Activated T-helper 2 cell treated with anti-CD3 and anti-CD28 coated beads, Interferon-gamma antibody, Interleukin-2, Interleukin-4, amounts not matched to agents 10 μg/mL and 5 μg/mL and 100 μg/mL, durations not matched to agents 14 hours and 24 hours and 36 hours (primary cell): ENCODE measurements at regions not wholly inside any gene's neighbourhood (a gene's known extent, or its start where the extent isn't known, plus 50 kb on each side); places are given as distances from the start of the nearest gene placed in this dataset.

ENCODE experiments used
- DNase-seq: peaks from one replicate; pipeline ENCODE4 v3.0.0; 2021; ENCODE audit warnings: low spot score
- H3K27ac Mint-ChIP-seq: one replicate; pipeline ENCODE4 v1.8.0; 2021; ENCODE audit warnings: mixed read lengths
- H3K27me3 Mint-ChIP-seq: one replicate; pipeline ENCODE4 v1.8.0; 2021; ENCODE audit warnings: low read depth, mixed read lengths
- H3K36me3 Mint-ChIP-seq: one replicate; pipeline ENCODE4 v1.8.0; 2021; ENCODE audit warnings: low read depth, mixed read lengths
- H3K4me1 Mint-ChIP-seq: one replicate; pipeline ENCODE4 v1.8.0; 2021; ENCODE audit warnings: low read depth, mixed read lengths
- H3K4me3 Mint-ChIP-seq: one replicate; pipeline ENCODE4 v1.8.0; 2021; ENCODE audit warnings: low read depth, mild to moderate bottlenecking, moderate library complexity, mixed read lengths
- H3K9me3 Mint-ChIP-seq: one replicate; pipeline ENCODE4 v1.8.0; 2021; ENCODE audit warnings: mixed read lengths
- intact Hi-C: fragments of 100-400 bp; cut with micrococcal nuclease; formaldehyde crosslinking; loops from one replicate; pipeline ENCODE4 v1.15.1; 2023

- Mint-ChIP-seq H3K27ac (no peak overlapping the region), H3K27me3 (peaks cover 90% of the 10 kb centered on the region), H3K9me3 (no peaks in the 10 kb centered on the region), H3K4me3 (no peak overlapping the region), H3K4me1 (peaks cover 34% of the 10 kb centered on the region), H3K36me3 (no peaks in the 10 kb centered on the region)
- no peak for DNase-seq
- intact Hi-C loops: no loop called here
Observed at GRCh38 chr15:89406218-89406939, 71.8 kb upstream of the POLG start.

- peaks cover 91% of the 10 kb centered on the region for H3K27me3 Mint-ChIP-seq
- no peak overlapping the region for H3K27ac Mint-ChIP-seq
- H3K4me3 Mint-ChIP-seq: no peak overlapping the region
- DNase-seq: no peak
- H3K4me1 Mint-ChIP-seq: peaks cover 35% of the 10 kb centered on the region
- intact Hi-C loops: no loop called here
- no peaks in the 10 kb centered on the region for H3K9me3 Mint-ChIP-seq
- no peaks in the 10 kb centered on the region for H3K36me3 Mint-ChIP-seq
Observed at GRCh38 chr15:89405494-89405893, 70.9 kb upstream of the POLG start.

GRCh38 chr15:89404023-89404422, 69.4 kb upstream of the POLG start:
- no peak overlapping the region for H3K4me3 Mint-ChIP-seq
- intact Hi-C loops: no loop called here
- DNase-seq: no peak
- H3K27me3 Mint-ChIP-seq: peaks cover 78% of the 10 kb centered on the region
- H3K9me3 Mint-ChIP-seq: no peaks in the 10 kb centered on the region
- peaks cover 31% of the 10 kb centered on the region for H3K4me1 Mint-ChIP-seq
- no peaks in the 10 kb centered on the region for H3K36me3 Mint-ChIP-seq
- no peak overlapping the region for H3K27ac Mint-ChIP-seq

- H3K27ac Mint-ChIP-seq: no peak overlapping the region
- H3K4me3 Mint-ChIP-seq: no peak overlapping the region
- no peak for DNase-seq
- no peaks in the 10 kb centered on the region for H3K36me3 Mint-ChIP-seq
- no peaks in the 10 kb centered on the region for H3K9me3 Mint-ChIP-seq
- H3K4me1 Mint-ChIP-seq: peaks cover 19% of the 10 kb centered on the region
- peaks cover 76% of the 10 kb centered on the region for H3K27me3 Mint-ChIP-seq
- intact Hi-C loops: no loop called here
Observed at GRCh38 chr15:89402518-89402805, 67.8 kb upstream of the POLG start.

GRCh38 chr15:89401631-89402517, 67.2 kb upstream of the POLG start:
- H3K27me3 Mint-ChIP-seq: peaks cover 76% of the 10 kb centered on the region
- peak overlapping the region; percentile 4 for H3K4me3 Mint-ChIP-seq
- intact Hi-C loops: no loop called here
- no peaks in the 10 kb centered on the region for H3K36me3 Mint-ChIP-seq
- H3K9me3 Mint-ChIP-seq: no peaks in the 10 kb centered on the region
- H3K4me1 Mint-ChIP-seq: peaks cover 19% of the 10 kb centered on the region
- no peak for DNase-seq
- no peak overlapping the region for H3K27ac Mint-ChIP-seq

- intact Hi-C loops: no loop called here
- Mint-ChIP-seq H3K27me3 (peaks cover 73% of the 10 kb centered on the region), H3K4me3 (no peak overlapping the region), H3K9me3 (no peaks in the 10 kb centered on the region), H3K27ac (no peak overlapping the region), H3K36me3 (no peaks in the 10 kb centered on the region), H3K4me1 (peaks cover 13% of the 10 kb centered on the region)
- DNase-seq: no peak
Observed at GRCh38 chr15:89400782-89401545, 66.3 kb upstream of the POLG start.

- Mint-ChIP-seq H3K4me3 (peak overlapping the region; percentile 55), H3K9me3 (no peaks in the 10 kb centered on the region), H3K27me3 (peaks cover 70% of the 10 kb centered on the region), H3K36me3 (no peaks in the 10 kb centered on the region), H3K27ac (no peak overlapping the region), H3K4me1 (peaks cover 13% of the 10 kb centered on the region)
- intact Hi-C loops: no loop called here
- no peak for DNase-seq
Observed at GRCh38 chr15:89400116-89400781, 65.6 kb upstream of the POLG start.

GRCh38 chr15:89399238-89400115, 64.9 kb upstream of the POLG start:
- Mint-ChIP-seq H3K27ac (no peak overlapping the region), H3K27me3 (peaks cover 66% of the 10 kb centered on the region), H3K4me3 (peak overlapping the region; percentile 68), H3K36me3 (no peaks in the 10 kb centered on the region), H3K9me3 (no peaks in the 10 kb centered on the region), H3K4me1 (peaks cover 13% of the 10 kb centered on the region)
- intact Hi-C loops: no loop called here
- DNase-seq: no peak

- H3K4me3 Mint-ChIP-seq: no peak overlapping the region
- no peaks in the 10 kb centered on the region for H3K9me3 Mint-ChIP-seq
- peaks cover 13% of the 10 kb centered on the region for H3K4me1 Mint-ChIP-seq
- no peaks in the 10 kb centered on the region for H3K36me3 Mint-ChIP-seq
- no peak for DNase-seq
- intact Hi-C loops: no loop called here
- peaks cover 63% of the 10 kb centered on the region for H3K27me3 Mint-ChIP-seq
- H3K27ac Mint-ChIP-seq: no peak overlapping the region
Observed at GRCh38 chr15:89398896-89399237, 64.2 kb upstream of the POLG start.

- DNase-seq: no peak
- Mint-ChIP-seq H3K4me3 (no peak overlapping the region), H3K36me3 (no peaks in the 10 kb centered on the region), H3K27me3 (peaks cover 54% of the 10 kb centered on the region), H3K4me1 (peaks cover 13% of the 10 kb centered on the region), H3K9me3 (no peaks in the 10 kb centered on the region), H3K27ac (no peak overlapping the region)
- intact Hi-C loops: no loop called here
Observed at GRCh38 chr15:89397653-89398023, 63.0 kb upstream of the POLG start.

GRCh38 chr15:89396723-89397652, 62.4 kb upstream of the POLG start:
- no peak overlapping the region for H3K4me3 Mint-ChIP-seq
- H3K36me3 Mint-ChIP-seq: no peaks in the 10 kb centered on the region
- peaks cover 55% of the 10 kb centered on the region for H3K27me3 Mint-ChIP-seq
- no peak for DNase-seq
- H3K9me3 Mint-ChIP-seq: no peaks in the 10 kb centered on the region
- H3K27ac Mint-ChIP-seq: no peak overlapping the region
- peaks cover 9% of the 10 kb centered on the region for H3K4me1 Mint-ChIP-seq
- intact Hi-C loops: no loop called here
